WTC11 (cell line): ENCODE measurements at regions not wholly inside any gene's neighbourhood (a gene's known extent, or its start where the extent isn't known, plus 50 kb on each side); places are given as distances from the start of the nearest gene placed in this dataset.

Source experiments
- ATAC-seq: fragments of 200-7000 bp; cut with Tn5 transposase; 2 replicates; pipeline ENCODE4 v1.10.0; 2021; ENCODE audit warnings: mild to moderate bottlenecking, moderate library complexity
- CTCF ChIA-PET: fragments of 300-600 bp; sonication (Branson Sonifier 250); formaldehyde crosslinking; loops from one replicate; lab custom pipeline; 2021; ENCODE audit warnings: antibody characterized with exemption; lab: Charles Lee
- POLR2A ChIA-PET: fragments of 350-600 bp; sonication (Branson Sonifier 250); formaldehyde crosslinking; loops from one replicate; lab custom pipeline; 2021; ENCODE audit warnings: antibody characterized with exemption; lab: Charles Lee
- DNase-seq: peaks from one replicate; pipeline ENCODE4 v3.0.0; 2021; ENCODE audit warnings: low spot score
- H3K27ac Mint-ChIP-seq: 2 replicates; pipeline ENCODE4 v1.8.0; 2021; ENCODE audit warnings: mixed read lengths
- H3K27me3 Mint-ChIP-seq: 2 replicates; pipeline ENCODE4 v1.8.0; 2021; ENCODE audit warnings: low read depth, mild to moderate bottlenecking, moderate library complexity, mixed read lengths
- H3K36me3 Mint-ChIP-seq: 2 replicates; pipeline ENCODE4 v1.8.0; 2021; ENCODE audit warnings: mixed read lengths
- H3K4me1 Mint-ChIP-seq: 2 replicates; pipeline ENCODE4 v1.8.0; 2022; ENCODE audit warnings: mixed read lengths
- H3K4me3 Mint-ChIP-seq: 2 replicates; pipeline ENCODE4 v1.8.0; 2021; ENCODE audit warnings: mild to moderate bottlenecking, moderate library complexity, mixed read lengths
- H3K9me3 Mint-ChIP-seq: 2 replicates; pipeline ENCODE4 v1.8.0; 2021; ENCODE audit warnings: mixed read lengths
- ATF3 ChIP-seq: sonication (generic); formaldehyde crosslinking; conservative IDR thresholded peaks from 2 replicates; pipeline ENCODE4 v1.8.1; 2022; ENCODE audit warnings: mild to moderate bottlenecking, missing genetic modification reagents
- CDX4 ChIP-seq: fragments of 250-450 bp; sonication (Bioruptor Pico); IDR thresholded peaks from 2 replicates; pipeline ENCODE4 v1.9.0; 2021; ENCODE audit warnings: moderate library complexity, mild to moderate bottlenecking, inconsistent platforms, borderline replicate concordance
- CREB1 ChIP-seq: sonication (generic); formaldehyde crosslinking; IDR thresholded peaks from 2 replicates; pipeline ENCODE4 v1.8.0; 2023; ENCODE audit warnings: mild to moderate bottlenecking, missing genetic modification reagents
- CREM ChIP-seq: sonication (generic); formaldehyde crosslinking; IDR thresholded peaks from 2 replicates; pipeline ENCODE4 v1.8.1; 2022; ENCODE audit warnings: mild to moderate bottlenecking, missing genetic modification reagents, moderate library complexity
- ERG ChIP-seq: fragments of 250-450 bp; sonication (Bioruptor Pico); IDR thresholded peaks from 2 replicates; pipeline ENCODE4 v1.8.0; 2021; ENCODE audit warnings: mild to moderate bottlenecking
- FOXP4 ChIP-seq: sonication (generic); formaldehyde crosslinking; IDR thresholded peaks from 2 replicates; pipeline ENCODE4 v1.8.0; 2022; ENCODE audit warnings: mild to moderate bottlenecking, missing genetic modification reagents
- JAZF1 ChIP-seq: fragments of 250-450 bp; sonication (Bioruptor Pico); IDR thresholded peaks from 2 replicates; pipeline ENCODE4 v1.9.0; 2021; ENCODE audit warnings: moderate library complexity, mild to moderate bottlenecking, inconsistent platforms
- JUN ChIP-seq: sonication (generic); formaldehyde crosslinking; IDR thresholded peaks from 2 replicates; pipeline ENCODE4 v1.8.0; 2023; ENCODE audit warnings: mild to moderate bottlenecking, missing genetic modification reagents
- MLX ChIP-seq: sonication (generic); formaldehyde crosslinking; IDR thresholded peaks from 2 replicates; pipeline ENCODE4 v1.8.1; 2023; ENCODE audit warnings: mild to moderate bottlenecking, missing genetic modification reagents, moderate library complexity
- NFE2L1 ChIP-seq: sonication (generic); formaldehyde crosslinking; IDR thresholded peaks from 2 replicates; pipeline ENCODE4 v1.8.1; 2023; ENCODE audit warnings: missing genetic modification reagents
- RORB ChIP-seq: fragments of 250-450 bp; sonication (Bioruptor Pico); IDR thresholded peaks from 2 replicates; pipeline ENCODE4 v1.9.0; 2021; ENCODE audit warnings: mild to moderate bottlenecking
- SMAD4 ChIP-seq: sonication (generic); formaldehyde crosslinking; IDR thresholded peaks from 2 replicates; pipeline ENCODE4 v1.8.0; 2022; ENCODE audit warnings: mild to moderate bottlenecking, missing genetic modification reagents
- TCF7 ChIP-seq: sonication (generic); formaldehyde crosslinking; IDR thresholded peaks from 2 replicates; pipeline ENCODE4 v1.8.0; 2022; ENCODE audit warnings: mild to moderate bottlenecking, low read depth, missing genetic modification reagents, moderate library complexity
- TEAD1 ChIP-seq: sonication (generic); formaldehyde crosslinking; IDR thresholded peaks from 2 replicates; pipeline ENCODE4 v1.8.0; 2022; ENCODE audit warnings: mild to moderate bottlenecking, missing genetic modification reagents
- USF1 ChIP-seq: sonication (generic); formaldehyde crosslinking; IDR thresholded peaks from 2 replicates; pipeline ENCODE4 v1.8.0; 2022; ENCODE audit warnings: mild to moderate bottlenecking, missing genetic modification reagents
- ZNF138 ChIP-seq: sonication (generic); formaldehyde crosslinking; conservative IDR thresholded peaks from 2 replicates; pipeline ENCODE4 v1.8.1; 2022; ENCODE audit warnings: mild to moderate bottlenecking, moderate library complexity, missing genetic modification reagents
- ZNF281 ChIP-seq: sonication (generic); formaldehyde crosslinking; IDR thresholded peaks from 2 replicates; pipeline ENCODE4 v1.8.0; 2023; ENCODE audit warnings: mild to moderate bottlenecking, missing genetic modification reagents
- ZNF317 ChIP-seq: sonication (generic); formaldehyde crosslinking; IDR thresholded peaks from 2 replicates; pipeline ENCODE4 v1.8.1; 2023; ENCODE audit warnings: low read depth, mild to moderate bottlenecking, moderate library complexity, missing genetic modification reagents, borderline replicate concordance
- ZNF416 ChIP-seq: fragments of 250-450 bp; sonication (Bioruptor Pico); IDR thresholded peaks from 2 replicates; pipeline ENCODE4 v1.9.0; 2021; ENCODE audit warnings: mild to moderate bottlenecking, inconsistent platforms
- ZNF423 ChIP-seq: fragments of 250-450 bp; sonication (Bioruptor Pico); IDR thresholded peaks from 2 replicates; pipeline ENCODE4 v2.1.2; 2022; ENCODE audit warnings: mild to moderate bottlenecking, moderate library complexity
- TF ChIP-seq, protein P1 (sequence below): sonication (generic); formaldehyde crosslinking; IDR thresholded peaks from 2 replicates; pipeline ENCODE4 v1.8.1; 2022; ENCODE audit warnings: missing genetic modification reagents, borderline replicate concordance
- TF ChIP-seq, protein P2 (sequence below): sonication (generic); formaldehyde crosslinking; IDR thresholded peaks from 2 replicates; pipeline ENCODE4 v1.8.1; 2023; ENCODE audit warnings: mild to moderate bottlenecking, missing genetic modification reagents

GRCh38 chr10:118808601-118809356, 54.0 kb upstream of the CACUL1 start:
- ATAC-seq (no peak), DNase-seq (no peak)
- no peaks in the 10 kb centered on the region for H3K9me3 Mint-ChIP-seq
- TF ChIP-seq SMAD4 (CRISPR knock-in tag): no peak
- TF ChIP-seq ZNF423 (CRISPR knock-in tag): no peak
- no peak for TF ChIP-seq ZNF317
- TF ChIP-seq RORB (CRISPR knock-in tag): no peak
- no peak for TF ChIP-seq ZNF138 (CRISPR knock-in tag)
- no peak for TF ChIP-seq JUN
- TF ChIP-seq ERG: no peak
- no peak for TF ChIP-seq CREB1
- no peak for TF ChIP-seq USF1 (CRISPR knock-in tag)
- no peak for TF ChIP-seq ATF3
- no peak for TF ChIP-seq JAZF1 (CRISPR knock-in tag)
- TF ChIP-seq, protein P1, sequence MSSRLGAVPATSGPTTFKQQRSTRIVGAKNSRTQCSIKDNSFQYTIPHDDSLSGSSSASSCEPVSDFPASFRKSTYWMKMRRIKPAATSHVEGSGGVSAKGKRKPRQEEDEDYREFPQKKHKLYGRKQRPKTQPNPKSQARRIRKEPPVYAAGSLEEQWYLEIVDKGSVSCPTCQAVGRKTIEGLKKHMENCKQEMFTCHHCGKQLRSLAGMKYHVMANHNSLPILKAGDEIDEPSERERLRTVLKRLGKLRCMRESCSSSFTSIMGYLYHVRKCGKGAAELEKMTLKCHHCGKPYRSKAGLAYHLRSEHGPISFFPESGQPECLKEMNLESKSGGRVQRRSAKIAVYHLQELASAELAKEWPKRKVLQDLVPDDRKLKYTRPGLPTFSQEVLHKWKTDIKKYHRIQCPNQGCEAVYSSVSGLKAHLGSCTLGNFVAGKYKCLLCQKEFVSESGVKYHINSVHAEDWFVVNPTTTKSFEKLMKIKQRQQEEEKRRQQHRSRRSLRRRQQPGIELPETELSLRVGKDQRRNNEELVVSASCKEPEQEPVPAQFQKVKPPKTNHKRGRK (CRISPR knock-in tag): no peak
- TF ChIP-seq FOXP4 (CRISPR knock-in tag): no peak
- no peak for TF ChIP-seq ZNF416
- H3K27ac Mint-ChIP-seq: no peak overlapping the region
- H3K27me3 Mint-ChIP-seq: no peaks in the 10 kb centered on the region; the same call in 1 of the 2 replicates
- CTCF ChIA-PET: no interaction called here
- POLR2A ChIA-PET: no interaction called here
- no peaks in the 10 kb centered on the region for H3K36me3 Mint-ChIP-seq
- peaks cover 8% of the 10 kb centered on the region; the same call in 1 of the 2 replicates for H3K4me1 Mint-ChIP-seq
- no peak overlapping the region for H3K4me3 Mint-ChIP-seq

DNA sequence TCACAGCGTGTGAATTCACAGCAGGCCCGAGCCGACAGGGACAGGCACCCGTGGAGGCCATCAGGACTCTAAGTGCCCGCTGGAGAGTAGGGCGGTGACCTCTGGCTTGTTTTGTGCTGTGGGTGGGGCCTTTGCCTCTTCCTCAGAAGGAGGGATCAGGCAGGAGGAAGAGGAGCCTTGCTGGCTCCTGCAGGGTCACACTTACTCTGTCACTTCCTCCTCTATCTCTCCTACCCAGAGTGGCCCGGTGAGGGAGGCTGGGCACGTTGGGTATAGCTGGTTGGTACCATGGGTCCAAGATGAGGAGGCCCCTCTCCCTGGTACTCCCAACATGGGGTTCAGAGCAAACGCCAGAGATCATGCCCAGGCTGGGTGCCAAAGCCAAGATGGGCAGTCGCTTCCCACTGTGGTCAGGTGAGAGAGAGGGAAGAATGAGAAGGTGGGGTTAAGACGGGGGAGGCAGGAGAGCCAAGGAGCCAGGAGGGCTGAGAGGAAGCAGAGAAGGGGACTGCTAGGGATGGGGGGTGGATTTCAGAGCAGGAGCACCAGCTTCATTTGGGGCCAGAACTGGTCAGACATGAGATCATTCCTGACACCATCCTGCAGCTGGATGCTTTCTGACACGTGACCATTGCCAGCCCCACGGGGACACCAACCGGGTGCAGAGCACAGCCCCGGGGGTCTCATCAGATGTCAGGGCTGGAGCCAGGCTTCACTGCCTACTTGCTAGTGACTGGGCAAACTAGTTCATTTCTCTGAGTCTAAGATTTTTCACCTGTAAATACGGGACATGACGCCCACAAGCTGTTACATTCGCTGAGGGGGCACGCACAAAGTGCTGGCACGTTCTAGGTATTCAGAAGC, 54.8 kb upstream of the CACUL1 start:
- ATAC-seq (no peak), DNase-seq (no peak)
- H3K9me3 Mint-ChIP-seq: no peaks in the 10 kb centered on the region
- H3K4me3 Mint-ChIP-seq: no peak overlapping the region
- ChIA-PET POLR2A (no interaction called here), CTCF (no interaction called here)
- H3K27me3 Mint-ChIP-seq: no peaks in the 10 kb centered on the region; the same call in 1 of the 2 replicates
- H3K4me1 Mint-ChIP-seq: peaks cover 8% of the 10 kb centered on the region; the same call in 1 of the 2 replicates
- H3K36me3 Mint-ChIP-seq: no peaks in the 10 kb centered on the region
- H3K27ac Mint-ChIP-seq: no peak overlapping the region
- no peak for TF ChIP-seq NFE2L1 (CRISPR knock-in tag)
- TF ChIP-seq MLX (CRISPR knock-in tag): no peak
- no peak for TF ChIP-seq TEAD1 (CRISPR knock-in tag)
- TF ChIP-seq ZNF138 (CRISPR knock-in tag): no peak
- TF ChIP-seq TCF7 (CRISPR knock-in tag): no peak
- TF ChIP-seq, protein P2, sequence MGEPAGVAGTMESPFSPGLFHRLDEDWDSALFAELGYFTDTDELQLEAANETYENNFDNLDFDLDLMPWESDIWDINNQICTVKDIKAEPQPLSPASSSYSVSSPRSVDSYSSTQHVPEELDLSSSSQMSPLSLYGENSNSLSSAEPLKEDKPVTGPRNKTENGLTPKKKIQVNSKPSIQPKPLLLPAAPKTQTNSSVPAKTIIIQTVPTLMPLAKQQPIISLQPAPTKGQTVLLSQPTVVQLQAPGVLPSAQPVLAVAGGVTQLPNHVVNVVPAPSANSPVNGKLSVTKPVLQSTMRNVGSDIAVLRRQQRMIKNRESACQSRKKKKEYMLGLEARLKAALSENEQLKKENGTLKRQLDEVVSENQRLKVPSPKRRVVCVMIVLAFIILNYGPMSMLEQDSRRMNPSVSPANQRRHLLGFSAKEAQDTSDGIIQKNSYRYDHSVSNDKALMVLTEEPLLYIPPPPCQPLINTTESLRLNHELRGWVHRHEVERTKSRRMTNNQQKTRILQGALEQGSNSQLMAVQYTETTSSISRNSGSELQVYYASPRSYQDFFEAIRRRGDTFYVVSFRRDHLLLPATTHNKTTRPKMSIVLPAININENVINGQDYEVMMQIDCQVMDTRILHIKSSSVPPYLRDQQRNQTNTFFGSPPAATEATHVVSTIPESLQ (CRISPR knock-in tag): no peak
- TF ChIP-seq CDX4: no peak
- TF ChIP-seq CREM (CRISPR knock-in tag): no peak
- TF ChIP-seq ZNF281 (CRISPR knock-in tag): no peak
